Fibroblast of pulmonary artery (primary cell): ENCODE measurements at regions not wholly inside any gene's neighbourhood (a gene's known extent, or its start where the extent isn't known, plus 50 kb on each side); places are given as distances from the start of the nearest gene placed in this dataset.

Experiments used
- DNase-seq: peaks from one replicate; pipeline ENCODE4 v3.0.0-alpha.2; 2010; ENCODE audit warnings: low read depth
- H3K4me3 ChIP-seq: replicated peaks from 2 replicates; pipeline ENCODE4 v1.5.1; 2011; ENCODE audit warnings: low read depth, mild to moderate bottlenecking, control low read depth, low read length, moderate library complexity
- TF ChIP-seq, protein P1 (sequence below): IDR thresholded peaks from 2 replicates; pipeline ENCODE4 v1.5.1; 2011; ENCODE audit warnings: mild to moderate bottlenecking, control low read depth, low read length, inconsistent platforms; ENCODE audit errors: missing control alignments

GRCh38 chr11:116219171-116219635, 553.6 kb downstream of the BUD13 start:
- no peak overlapping the region for H3K4me3 ChIP-seq
- TF ChIP-seq, protein P1, sequence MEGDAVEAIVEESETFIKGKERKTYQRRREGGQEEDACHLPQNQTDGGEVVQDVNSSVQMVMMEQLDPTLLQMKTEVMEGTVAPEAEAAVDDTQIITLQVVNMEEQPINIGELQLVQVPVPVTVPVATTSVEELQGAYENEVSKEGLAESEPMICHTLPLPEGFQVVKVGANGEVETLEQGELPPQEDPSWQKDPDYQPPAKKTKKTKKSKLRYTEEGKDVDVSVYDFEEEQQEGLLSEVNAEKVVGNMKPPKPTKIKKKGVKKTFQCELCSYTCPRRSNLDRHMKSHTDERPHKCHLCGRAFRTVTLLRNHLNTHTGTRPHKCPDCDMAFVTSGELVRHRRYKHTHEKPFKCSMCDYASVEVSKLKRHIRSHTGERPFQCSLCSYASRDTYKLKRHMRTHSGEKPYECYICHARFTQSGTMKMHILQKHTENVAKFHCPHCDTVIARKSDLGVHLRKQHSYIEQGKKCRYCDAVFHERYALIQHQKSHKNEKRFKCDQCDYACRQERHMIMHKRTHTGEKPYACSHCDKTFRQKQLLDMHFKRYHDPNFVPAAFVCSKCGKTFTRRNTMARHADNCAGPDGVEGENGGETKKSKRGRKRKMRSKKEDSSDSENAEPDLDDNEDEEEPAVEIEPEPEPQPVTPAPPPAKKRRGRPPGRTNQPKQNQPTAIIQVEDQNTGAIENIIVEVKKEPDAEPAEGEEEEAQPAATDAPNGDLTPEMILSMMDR: no peak
- no peak for DNase-seq

DNA sequence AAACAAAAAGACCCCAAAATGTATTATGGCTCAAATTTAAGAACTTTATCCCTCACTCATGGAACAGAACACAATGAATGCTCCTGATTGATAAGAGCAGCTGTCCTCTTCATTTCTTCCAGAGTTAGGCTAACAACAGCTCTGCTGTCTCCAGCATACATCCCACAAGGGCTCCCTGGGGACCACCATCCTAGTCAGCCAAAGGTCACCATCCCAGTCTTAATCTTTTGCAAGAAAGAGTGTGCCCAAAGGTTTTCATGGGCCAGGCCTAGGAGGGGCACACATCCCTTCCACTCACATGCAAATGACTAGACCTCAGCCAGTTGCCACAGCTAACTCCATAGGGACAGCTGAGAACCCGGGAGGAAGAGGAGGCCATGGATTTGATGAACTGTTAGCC, 555.3 kb downstream of the BUD13 start:
- no peak overlapping the region for H3K4me3 ChIP-seq
- DNase-seq: no peak
- TF ChIP-seq, protein P1: no peak

DNA sequence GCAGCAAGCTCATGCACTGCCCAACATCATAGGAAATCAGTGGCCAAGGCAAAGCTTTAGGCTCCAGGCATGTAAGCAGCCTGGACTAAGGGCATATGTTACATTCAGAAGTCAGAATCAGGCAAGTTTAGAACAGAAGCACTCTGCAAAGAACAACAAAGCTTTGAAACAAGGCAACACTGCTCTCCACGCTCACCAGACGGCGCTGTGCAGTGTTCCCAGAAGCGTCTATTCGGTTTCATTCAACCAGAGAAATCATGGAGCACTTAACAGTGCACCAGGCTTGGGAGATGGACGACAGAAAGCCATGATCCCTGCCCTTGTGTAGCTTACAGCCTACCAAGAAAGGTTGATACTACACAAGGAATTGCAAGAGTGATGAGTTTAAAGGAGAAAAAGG, 555.8 kb downstream of the BUD13 start:
- TF ChIP-seq, protein P1: peak; percentile 89
- DNase-seq: peak; percentile 64
- H3K4me3 ChIP-seq: no peak overlapping the region

- no peak overlapping the region for H3K4me3 ChIP-seq
- no peak for DNase-seq
- TF ChIP-seq, protein P1: no peak
These were observed 557.2 kb downstream of the BUD13 start for GRCh38 chr11:116215471-116216113.

DNA sequence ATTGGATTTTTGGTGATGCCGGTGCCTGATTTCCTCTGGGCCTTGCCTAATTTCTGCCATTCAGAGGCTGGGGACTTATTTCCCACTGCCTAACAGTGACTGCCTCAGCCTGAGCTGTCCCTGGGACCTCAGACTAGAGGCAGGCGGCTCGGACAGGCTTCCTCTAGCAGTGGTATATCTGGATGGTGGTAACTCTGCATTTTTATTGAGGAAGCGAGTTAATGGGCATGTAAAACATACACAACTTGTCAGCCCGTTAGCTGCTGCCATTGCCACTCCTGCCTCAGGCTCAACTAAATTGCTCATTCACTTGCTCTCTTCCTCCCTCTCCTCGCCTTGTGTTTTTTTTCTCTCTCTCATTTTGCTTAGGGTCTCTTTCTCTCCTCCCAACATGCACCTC, 561.6 kb downstream of the BUD13 start:
- H3K4me3 ChIP-seq: no peak overlapping the region
- DNase-seq: no peak
- TF ChIP-seq, protein P1: no peak

DNA sequence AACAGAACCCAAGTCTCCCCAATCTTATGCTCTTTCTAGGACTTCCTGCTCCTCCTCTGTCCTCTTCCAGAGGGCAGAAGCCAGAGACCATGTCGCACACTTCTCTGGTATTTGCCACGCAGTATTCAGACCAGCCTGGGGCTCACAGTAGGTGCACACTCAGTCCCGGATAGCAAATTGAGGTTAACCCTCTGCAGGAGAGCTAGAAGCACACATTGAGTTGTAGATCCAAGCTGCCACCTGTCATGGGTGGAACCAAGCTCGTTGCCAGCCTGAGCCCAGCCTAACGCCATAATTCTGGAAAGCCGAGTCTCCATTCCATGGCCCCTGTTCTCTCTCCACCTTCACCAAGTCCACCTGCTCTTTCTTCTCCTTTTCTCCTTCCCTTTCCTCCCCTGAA, 562.1 kb downstream of the BUD13 start:
- TF ChIP-seq, protein P1: no peak
- no peak for DNase-seq
- no peak overlapping the region for H3K4me3 ChIP-seq

DNA sequence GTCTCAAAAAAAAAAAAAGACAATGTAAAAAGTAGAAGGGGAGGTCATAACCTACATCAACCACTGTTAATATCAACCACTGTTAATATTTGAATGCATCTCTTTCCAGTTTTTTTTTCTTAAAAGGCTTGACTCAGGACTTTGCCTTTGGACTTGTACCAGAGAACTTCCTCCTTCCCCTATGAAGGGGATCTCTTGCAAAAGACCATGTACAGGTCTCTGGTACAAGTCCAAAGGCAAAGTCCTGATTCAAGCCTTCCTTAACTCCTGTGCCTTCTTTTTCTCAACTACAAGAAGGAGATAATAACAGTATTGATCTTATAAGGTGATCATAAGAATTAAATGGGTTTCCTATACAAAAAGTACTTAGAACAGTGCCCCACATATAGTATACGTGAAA, 563.5 kb downstream of the BUD13 start:
- TF ChIP-seq, protein P1: no peak

More for the DNA sequence above, 563.5 kb downstream of the BUD13 start:
- DNase-seq: no peak
- H3K4me3 ChIP-seq: no peak overlapping the region
